ENCODE measurements at regions not wholly inside any gene's neighbourhood (a gene's known extent, or its start where the extent isn't known, plus 50 kb on each side); places are given as distances from the start of the nearest gene placed in this dataset.

- peaks cover 0 to 6% of the 10 kb centered on the region in 2 experiments; a peak in 1 of 5 replicates for H3K27me3 ChIP-seq (ENCODE audit: control insufficient read depth in 1 of 2, insufficient read depth in 2 of 2, low read length in 2 of 2)
- DNase-seq (ENCODE audit: low spot score) (peak; percentile 32), ATAC-seq (peak; percentile 92), FAIRE-seq (peak; percentile 23)
- no peak overlapping the region for H3K4me3 ChIP-seq (replicated peaks in 1 of 3; ENCODE audit: insufficient read depth in 1 of 3, low read depth in 2 of 3, low read length in 3 of 3)
- intact Hi-C loops (cut with micrococcal nuclease; ENCODE audit: unreplicated experiment) (loop anchor here (1.0 to 10.0 kb wide), 4 partner anchors 457 to 960 kb away; no protein-coding TSS in a partner anchor), in situ Hi-C loops (cut with HindIII; ENCODE audit: extremely low pct_ligation_motif_present, low pct_unique_long_range_greater_than_20kb) (loop anchor here (5.0 to 10.0 kb wide), 2 partner anchors 520 to 932 kb away; no protein-coding TSS in a partner anchor)
- no peak overlapping the region for H3K4me2 ChIP-seq (ENCODE audit: low read depth, low read length)
- 26% methylated on average over 8 of the region's 8 CpGs for WGBS (ENCODE audit: low lambda C conversion rate)
- TF ChIP-seq CTCF (CRISPR knock-in tag; IDR thresholded peaks at IDR 0.05) (peak; percentile 86), SRSF9 (IDR thresholded peaks at IDR 0.05; ENCODE audit: borderline replicate concordance, insufficient read depth, low read depth, low read length, poor library complexity, severe bottlenecking) (no peak), SMC3 (IDR thresholded peaks at IDR 0.05; ENCODE audit: low read length) (peak; percentile 93), STAG1 (CRISPR knock-in tag; IDR thresholded peaks at IDR 0.05) (peak; percentile 94), RAD21 (CRISPR knock-in tag; IDR thresholded peaks at IDR 0.05) (peak; percentile 71)
- no peak overlapping the region for H3K9ac ChIP-seq (ENCODE audit: insufficient read depth, low read depth, low read length)
- CTCF ChIA-PET (ENCODE audit: low intra/inter-chr PET ratio, low total read pairs) = interaction anchor here (1.4 to 2.1 kb wide), 2 partner anchors 595 to 931 kb away, joined by 8 to 11 read pairs; no protein-coding TSS in a partner anchor
- BruUV-seq (replicated peaks) = no TSS peak
- H2AFZ ChIP-seq (ENCODE audit: low read length) = no peak overlapping the region
- no peaks in the 10 kb centered on the region for H3K9me3 ChIP-seq (ENCODE audit: low read length)
- no peaks in the 10 kb centered on the region for H3K79me2 ChIP-seq (ENCODE audit: insufficient read depth, low read length)
- H3K27ac ChIP-seq (ENCODE audit: extremely low read length, insufficient read depth, low read length) = no peak overlapping the region
- no peaks in the 10 kb centered on the region for H4K20me1 ChIP-seq (ENCODE audit: insufficient read depth, low read length)
- POLR2A ChIA-PET = no interaction called here
- no peaks in the 10 kb centered on the region for H3K36me3 ChIP-seq (replicated peaks in 1 of 2; ENCODE audit: control insufficient read depth in 1 of 2, insufficient read depth in 2 of 2, low read length in 2 of 2)
- H3K4me1 ChIP-seq (ENCODE audit: insufficient read depth, low read length) = no peaks in the 10 kb centered on the region
Measured at GRCh38 chr5:158174918-158175851, 316.2 kb upstream of the CLINT1 start.
